CD4-positive, alpha-beta T cell (primary cell): ENCODE measurements at regions not wholly inside any gene's neighbourhood (a gene's known extent, or its start where the extent isn't known, plus 50 kb on each side); places are given as distances from the start of the nearest gene placed in this dataset.

ENCODE experiments used
- ATAC-seq: fragments of 200-7000 bp; cut with Tn5 transposase; one replicate; pipeline ENCODE4 v1.10.0; 2022; ENCODE audit warnings: mild to moderate bottlenecking; ENCODE audit not compliant: poor library complexity
- CTCF ChIA-PET: fragments of 350-600 bp; sonication (Branson Sonifier 250); formaldehyde crosslinking; loops from one replicate; lab custom pipeline; 2021; ENCODE audit warnings: antibody characterized with exemption, inconsistent platforms; lab: Charles Lee
- POLR2A ChIA-PET: fragments of 350-600 bp; sonication (Branson Sonifier 250); formaldehyde crosslinking; loops from one replicate; lab custom pipeline; 2021; ENCODE audit warnings: antibody characterized with exemption, inconsistent platforms; lab: Charles Lee
- DNase-seq, 14 experiments: peaks; one replicate each; pipeline ENCODE4 v3.0.0-alpha.2; 2013 to 2020; ENCODE audit warnings: mixed read lengths in 2 of 14
- H3K27ac ChIP-seq, 2 donors: one replicate each; pipeline versions ENCODE4 v1.5.1 to v1.7.0; 2013; ENCODE audit warnings: low read length in 2 of 2, low read depth in 1 of 2, mild to moderate bottlenecking in 1 of 2
- H3K27me3 ChIP-seq, 2 experiments: 1 replicate in 1 of 2; 2 replicates in 1 of 2; pipeline versions ENCODE4 v1.6.1 to v1.7.0; 2013; ENCODE audit warnings: low read length in 2 of 2, control low read depth in 1 of 2, mild to moderate bottlenecking in 1 of 2, moderate library complexity in 1 of 2; ENCODE audit not compliant: insufficient read depth in 2 of 2, control insufficient read depth in 1 of 2
- H3K36me3 ChIP-seq: one replicate; pipeline ENCODE4 v1.6.1; 2013; ENCODE audit warnings: low read length, control low read depth; ENCODE audit not compliant: insufficient read depth
- H3K4me1 ChIP-seq: one replicate; pipeline ENCODE4 v1.6.1; 2013; ENCODE audit warnings: low read length, control low read depth; ENCODE audit not compliant: insufficient read depth
- H3K4me3 ChIP-seq: one replicate; pipeline ENCODE4 v1.5.1; 2013; ENCODE audit warnings: mild to moderate bottlenecking, low read length, moderate library complexity
- H3K9me3 ChIP-seq, 2 experiments: 1 replicate in 1 of 2; 2 replicates in 1 of 2; pipeline versions ENCODE4 v1.6.1 to v1.7.0; 2013; ENCODE audit warnings: low read length in 2 of 2, mild to moderate bottlenecking in 2 of 2, control low read depth in 1 of 2, moderate library complexity in 1 of 2; ENCODE audit not compliant: control insufficient read depth in 1 of 2, insufficient read depth in 1 of 2
- H3K27ac Mint-ChIP-seq: one replicate; pipeline ENCODE4 v1.8.0; 2020; ENCODE audit warnings: mixed read lengths
- H3K27me3 Mint-ChIP-seq: one replicate; pipeline ENCODE4 v1.8.0; 2021; ENCODE audit warnings: mixed read lengths
- H3K36me3 Mint-ChIP-seq: one replicate; pipeline ENCODE4 v1.8.0; 2021; ENCODE audit warnings: low read depth, mixed read lengths
- H3K4me1 Mint-ChIP-seq: one replicate; pipeline ENCODE4 v1.8.0; 2021; ENCODE audit warnings: low read depth, mixed read lengths
- H3K4me3 Mint-ChIP-seq: one replicate; pipeline ENCODE4 v1.8.0; 2020; ENCODE audit warnings: mild to moderate bottlenecking, mixed read lengths
- H3K9me3 Mint-ChIP-seq: one replicate; pipeline ENCODE4 v1.8.0; 2020; ENCODE audit warnings: mixed read lengths
- intact Hi-C, 2 experiments: fragments of 100-400 bp; cut with DNase I in 1 of 2; cut with micrococcal nuclease in 1 of 2; formaldehyde crosslinking; loops; one replicate each; pipeline versions ENCODE4 v1.15.1 to v1.9.0; 2023 to 2025; cut with DNase I, micrococcal nuclease
- TF ChIP-seq, protein P1 (sequence below): fragments of 200-600 bp; IDR thresholded peaks from one replicate; pipeline ENCODE4 v1.8.0; 2022; ENCODE audit warnings: antibody characterized with exemption, mild to moderate bottlenecking

GRCh38 chr3:154990543-154990942, 89.6 kb upstream of the MME start:
- POLR2A ChIA-PET = no interaction called here
- H3K9me3 ChIP-seq = no peaks in the 10 kb centered on the region

GRCh38 chr3:154987846-154988245, 92.3 kb upstream of the MME start:
- no peaks in the 10 kb centered on the region for H3K36me3 Mint-ChIP-seq
- no peak overlapping the region for H3K4me3 ChIP-seq
- ChIA-PET POLR2A (no interaction called here), CTCF (no interaction called here)
- H3K27me3 ChIP-seq = no peaks in the 10 kb centered on the region
- H3K4me1 ChIP-seq = no peaks in the 10 kb centered on the region
- H3K27me3 Mint-ChIP-seq = no peaks in the 10 kb centered on the region
- ATAC-seq = no peak
- TF ChIP-seq, protein P1, sequence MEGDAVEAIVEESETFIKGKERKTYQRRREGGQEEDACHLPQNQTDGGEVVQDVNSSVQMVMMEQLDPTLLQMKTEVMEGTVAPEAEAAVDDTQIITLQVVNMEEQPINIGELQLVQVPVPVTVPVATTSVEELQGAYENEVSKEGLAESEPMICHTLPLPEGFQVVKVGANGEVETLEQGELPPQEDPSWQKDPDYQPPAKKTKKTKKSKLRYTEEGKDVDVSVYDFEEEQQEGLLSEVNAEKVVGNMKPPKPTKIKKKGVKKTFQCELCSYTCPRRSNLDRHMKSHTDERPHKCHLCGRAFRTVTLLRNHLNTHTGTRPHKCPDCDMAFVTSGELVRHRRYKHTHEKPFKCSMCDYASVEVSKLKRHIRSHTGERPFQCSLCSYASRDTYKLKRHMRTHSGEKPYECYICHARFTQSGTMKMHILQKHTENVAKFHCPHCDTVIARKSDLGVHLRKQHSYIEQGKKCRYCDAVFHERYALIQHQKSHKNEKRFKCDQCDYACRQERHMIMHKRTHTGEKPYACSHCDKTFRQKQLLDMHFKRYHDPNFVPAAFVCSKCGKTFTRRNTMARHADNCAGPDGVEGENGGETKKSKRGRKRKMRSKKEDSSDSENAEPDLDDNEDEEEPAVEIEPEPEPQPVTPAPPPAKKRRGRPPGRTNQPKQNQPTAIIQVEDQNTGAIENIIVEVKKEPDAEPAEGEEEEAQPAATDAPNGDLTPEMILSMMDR = no peak
- H3K4me1 Mint-ChIP-seq = no peaks in the 10 kb centered on the region
- DNase-seq = no peak
- H3K9me3 Mint-ChIP-seq = no peaks in the 10 kb centered on the region
- no peaks in the 10 kb centered on the region for H3K36me3 ChIP-seq
- no peak overlapping the region for H3K27ac Mint-ChIP-seq
- intact Hi-C loops = no loop called here
- no peak overlapping the region for H3K27ac ChIP-seq
- H3K4me3 Mint-ChIP-seq = no peak overlapping the region
- no peaks in the 10 kb centered on the region for H3K9me3 ChIP-seq

More at GRCh38 chr3:154990543-154990942, 89.6 kb upstream of the MME start:
- no peaks in the 10 kb centered on the region for H3K27me3 ChIP-seq
- H3K4me3 ChIP-seq = no peak overlapping the region
- no peaks in the 10 kb centered on the region for H3K36me3 Mint-ChIP-seq
- TF ChIP-seq, protein P1 = no peak
- no peak for ATAC-seq
- H3K27me3 Mint-ChIP-seq = no peaks in the 10 kb centered on the region
- H3K27ac Mint-ChIP-seq = no peak overlapping the region
- no peaks in the 10 kb centered on the region for H3K9me3 Mint-ChIP-seq
- CTCF ChIA-PET = no interaction called here
- no peak overlapping the region for H3K27ac ChIP-seq
- no peak for DNase-seq
- no peaks in the 10 kb centered on the region for H3K4me1 ChIP-seq
- no peaks in the 10 kb centered on the region for H3K36me3 ChIP-seq
- no peak overlapping the region for H3K4me3 Mint-ChIP-seq
- no peaks in the 10 kb centered on the region for H3K4me1 Mint-ChIP-seq
- intact Hi-C loops = no loop called here

GRCh38 chr3:154981664-154982063, 98.5 kb upstream of the MME start:
- Mint-ChIP-seq H3K4me3 (no peak overlapping the region), H3K36me3 (no peaks in the 10 kb centered on the region), H3K27me3 (no peaks in the 10 kb centered on the region), H3K4me1 (no peaks in the 10 kb centered on the region), H3K9me3 (peaks cover 3% of the 10 kb centered on the region), H3K27ac (no peak overlapping the region)
- DNase-seq (no peak), ATAC-seq (no peak)
- Histone ChIP-seq H3K9me3 (no peaks in the 10 kb centered on the region), H3K4me1 (no peaks in the 10 kb centered on the region), H3K36me3 (no peaks in the 10 kb centered on the region), H3K27ac (no peak overlapping the region), H3K27me3 (no peaks in the 10 kb centered on the region), H3K4me3 (no peak overlapping the region)
- intact Hi-C loops = no loop called here
- TF ChIP-seq, protein P1 = no peak
- ChIA-PET CTCF (no interaction called here), POLR2A (no interaction called here)
